ENCODE measurements at regions not wholly inside any gene's neighbourhood (a gene's known extent, or its start where the extent isn't known, plus 50 kb on each side); places are given as distances from the start of the nearest gene placed in this dataset.
"Not testable (repeated sequence)": the region's sequence is repeated elsewhere in the genome, so short reads cannot be mapped to it uniquely, and the experiment has no call there.

DNA sequence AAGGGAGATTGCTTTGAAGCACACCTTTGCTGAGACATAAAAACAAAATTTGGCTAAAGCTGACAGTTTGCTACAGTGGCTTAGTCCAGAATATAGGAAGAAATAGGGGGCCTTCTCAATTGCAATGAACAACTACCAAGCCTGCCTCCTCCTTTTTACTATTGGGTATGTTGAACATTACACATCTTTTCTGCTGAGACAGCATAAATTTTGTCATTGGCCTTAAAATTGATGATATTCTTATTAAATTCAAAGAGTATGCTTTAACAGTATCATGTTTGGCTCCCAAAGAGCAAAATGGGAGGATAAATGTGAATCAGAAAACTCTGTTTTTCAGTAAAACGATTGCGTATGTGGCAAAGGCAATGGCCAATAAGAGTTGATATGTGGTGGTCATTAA lies 721.9 kb upstream of the IGFBP7 start:
- no peak for DNase-seq

DNA sequence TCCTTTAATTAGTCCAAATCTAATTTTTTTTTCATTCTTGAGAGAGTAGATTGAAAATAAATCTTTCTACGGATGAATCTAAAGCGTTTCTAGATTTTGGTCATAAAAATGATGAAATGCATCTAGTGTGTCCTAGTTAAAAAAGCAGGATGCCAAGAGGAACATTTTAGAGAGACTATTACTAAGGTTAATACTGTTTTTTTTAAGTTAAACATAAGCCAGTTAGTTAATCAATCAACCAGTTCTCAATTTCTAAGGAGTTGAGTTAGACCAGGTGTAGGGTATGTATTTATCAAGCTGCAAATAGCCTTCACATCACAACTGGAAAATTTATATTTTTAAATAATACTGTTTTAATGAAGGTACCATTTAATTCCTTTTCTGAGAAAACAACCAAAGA lies 679.5 kb upstream of the IGFBP7 start:
- DNase-seq, result no peak

DNA sequence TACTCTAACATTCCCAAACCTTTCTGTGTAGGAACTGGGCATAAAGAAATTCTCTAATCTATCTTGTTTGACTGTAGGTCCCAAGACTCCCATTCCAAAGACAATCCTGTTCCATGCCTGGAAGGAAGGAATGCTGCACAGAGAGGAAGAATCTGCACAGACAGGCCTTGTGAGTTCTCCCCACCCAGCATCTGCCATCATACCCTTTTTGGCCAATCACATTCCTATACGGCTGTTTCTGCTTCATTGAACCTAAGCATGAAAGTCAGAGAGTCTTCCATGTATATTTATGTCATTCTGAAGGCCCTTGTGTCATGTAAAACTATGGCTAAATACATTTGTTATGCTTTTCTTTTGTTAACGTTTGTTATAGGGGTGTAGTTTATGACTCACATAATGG lies 667.7 kb upstream of the IGFBP7 start:
- no peak for DNase-seq

DNA sequence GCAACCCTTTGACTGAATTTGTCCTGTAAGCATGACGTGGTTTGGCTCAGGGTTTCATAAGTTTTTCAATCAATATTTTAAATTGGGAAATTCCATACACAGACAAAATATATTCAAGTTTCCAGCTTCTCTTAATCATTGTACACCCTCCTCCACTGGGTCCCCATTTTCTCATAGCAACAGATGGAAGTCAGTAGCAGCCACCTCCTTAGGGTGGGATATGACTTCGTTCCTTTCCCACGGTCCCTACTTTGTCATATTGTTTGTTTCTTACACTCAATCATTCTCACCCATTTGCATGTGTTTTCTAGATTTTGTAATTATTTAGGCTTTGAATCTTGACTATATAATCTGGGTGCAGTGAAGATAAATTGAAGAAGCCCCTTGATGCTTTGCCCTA lies 664.5 kb upstream of the IGFBP7 start:
- no peak for DNase-seq

DNA sequence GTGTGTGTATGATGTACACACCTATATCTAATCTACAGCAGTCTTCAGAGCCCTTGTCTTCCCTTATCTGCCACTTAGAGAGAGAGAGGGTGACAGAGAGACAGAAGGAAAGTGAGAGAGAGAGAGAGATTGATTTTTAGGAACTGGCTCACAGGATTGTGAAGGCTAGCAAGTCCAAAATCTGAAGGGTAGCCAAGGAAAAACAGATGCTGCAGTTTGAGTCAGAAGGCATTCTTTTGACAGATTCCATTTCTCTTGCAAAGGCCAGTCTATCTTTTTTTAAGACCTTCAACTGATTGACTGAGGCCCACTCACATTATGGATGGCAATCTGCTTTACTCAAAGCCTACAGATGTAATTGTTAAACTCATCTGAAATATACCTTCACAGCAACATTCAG lies 664.0 kb upstream of the IGFBP7 start:
- no peak for DNase-seq

DNA sequence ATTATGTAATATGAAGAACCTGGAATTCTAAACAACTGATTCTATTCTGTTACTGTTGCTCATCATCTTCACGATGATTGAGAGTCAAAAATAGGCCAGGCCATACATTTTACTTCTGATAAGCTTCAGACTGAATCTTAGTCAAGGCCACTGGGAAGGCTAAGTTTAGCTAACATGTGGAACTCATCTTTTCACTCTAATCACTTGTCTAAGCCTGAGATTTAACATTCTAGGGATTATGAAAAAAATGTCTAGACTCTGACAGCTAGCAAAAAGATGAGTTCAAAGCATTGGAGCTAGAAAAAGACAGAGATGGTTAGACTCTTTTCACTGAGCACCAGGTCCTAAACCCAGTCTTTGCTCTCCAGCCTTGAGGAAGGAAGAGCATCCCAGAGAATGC lies 656.2 kb upstream of the IGFBP7 start:
- DNase-seq, result no peak

DNA sequence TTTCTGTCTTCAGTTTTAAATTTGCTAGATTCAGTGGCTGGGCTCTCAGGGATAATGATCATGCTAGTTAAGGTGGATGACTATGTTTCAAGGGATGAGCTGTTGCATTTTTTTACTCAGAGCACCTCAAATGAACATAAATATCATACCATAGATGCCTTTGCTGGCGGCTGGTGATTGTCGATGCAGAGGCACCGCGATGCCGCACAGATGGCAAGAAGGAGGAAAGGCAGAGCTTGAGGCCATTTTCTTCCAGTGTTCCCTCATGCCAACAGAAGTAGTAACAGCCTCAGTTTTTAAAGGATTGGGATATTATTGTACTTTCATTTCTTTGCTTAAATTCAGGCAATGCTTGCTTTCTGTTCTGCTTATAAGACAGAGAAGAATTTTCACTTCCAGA lies 654.7 kb upstream of the IGFBP7 start:
- DNase-seq, result no peak

DNA sequence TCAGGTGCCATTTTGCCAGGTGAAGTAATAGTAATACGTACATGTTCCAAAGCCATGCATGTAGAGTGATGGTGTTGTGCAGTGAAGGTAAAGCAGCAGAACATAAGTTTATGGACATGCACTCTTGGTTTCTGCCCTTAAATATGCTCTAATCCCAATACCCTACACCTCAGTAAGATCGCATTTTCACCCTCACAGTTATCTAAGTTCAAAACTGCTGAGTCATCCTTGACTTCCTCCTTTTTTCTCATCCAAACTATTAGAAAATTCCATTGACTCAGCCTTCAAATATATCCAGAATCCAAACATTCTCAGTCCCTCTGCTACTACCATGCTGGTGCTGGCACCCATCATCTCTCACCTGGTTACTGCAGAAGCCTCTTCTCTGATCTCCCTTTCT lies 652.9 kb upstream of the IGFBP7 start:
- DNase-seq, result no peak

DNA sequence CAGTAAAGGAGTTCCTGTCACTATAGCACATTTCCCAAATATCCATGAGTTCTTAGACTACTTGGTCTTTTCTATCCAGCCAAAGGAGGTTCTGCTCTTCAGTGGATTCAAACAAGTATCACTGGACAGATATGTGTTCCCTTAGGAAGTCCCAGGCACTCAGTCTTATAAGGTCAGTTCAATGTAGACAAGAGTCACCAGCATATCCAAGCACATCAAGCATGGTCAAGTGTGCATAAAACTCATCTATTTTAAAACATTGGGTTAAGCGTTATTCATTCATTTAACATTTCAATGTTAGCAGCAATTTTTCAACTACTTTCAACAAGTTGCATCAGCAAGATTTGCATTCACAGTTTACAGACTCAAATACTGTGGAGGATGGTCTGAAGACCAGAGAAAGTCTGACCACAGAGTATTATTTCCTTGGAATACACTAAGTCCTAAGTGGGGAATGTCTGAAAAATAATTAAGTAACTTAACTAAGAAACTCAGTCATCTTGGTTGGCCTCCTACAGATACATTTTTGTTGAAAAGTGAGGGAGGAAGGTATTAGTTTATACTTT lies 630.5 kb upstream of the IGFBP7 start:
- DNase-seq, result no peak

DNA sequence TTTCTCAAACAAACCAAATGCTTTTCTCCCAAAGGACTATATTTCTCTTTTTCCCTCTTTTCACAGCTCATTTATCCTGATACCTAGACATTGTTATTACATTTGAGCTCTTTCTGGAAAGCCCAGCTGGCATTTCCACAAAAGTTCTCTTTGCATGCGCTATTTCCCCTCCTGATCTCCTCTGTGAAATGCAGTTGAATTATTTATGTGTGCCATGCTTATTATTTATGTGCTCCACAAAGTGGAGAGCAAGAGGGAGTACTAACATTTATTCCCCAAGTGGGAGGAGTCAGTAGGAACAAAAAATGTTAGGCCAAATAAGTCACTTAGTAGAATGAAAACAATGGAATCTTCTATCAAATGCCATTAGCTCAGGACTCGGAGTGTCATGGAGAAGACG lies 626.6 kb upstream of the IGFBP7 start:
- no peak for DNase-seq

DNA sequence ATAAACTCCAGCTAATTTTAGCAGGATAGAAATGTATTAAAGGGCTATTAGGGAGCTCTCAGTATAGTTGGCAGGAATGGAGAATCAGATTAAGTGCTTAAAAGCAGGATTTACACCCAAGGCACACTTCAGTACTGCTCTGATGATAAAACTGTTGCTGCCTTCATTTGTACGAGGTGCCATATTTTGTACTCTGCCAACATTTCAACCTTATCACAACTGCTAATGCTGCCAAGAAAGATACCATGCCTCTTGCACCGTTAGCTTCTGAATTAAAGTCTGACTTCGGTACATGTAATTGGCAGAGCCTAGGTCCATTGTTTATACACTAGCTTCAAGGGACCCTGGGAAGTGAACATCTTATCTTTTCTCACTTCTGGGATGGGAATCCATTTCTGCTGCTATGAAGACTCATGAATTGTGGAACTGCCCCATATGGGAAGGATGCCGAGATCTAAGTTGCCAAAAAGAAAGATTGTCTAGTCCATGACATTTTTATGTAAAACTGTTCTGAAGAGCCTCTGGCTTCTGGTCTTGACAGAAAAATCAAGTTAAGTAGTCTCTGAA lies 624.0 kb upstream of the IGFBP7 start:
- DNase-seq, result no peak

DNA sequence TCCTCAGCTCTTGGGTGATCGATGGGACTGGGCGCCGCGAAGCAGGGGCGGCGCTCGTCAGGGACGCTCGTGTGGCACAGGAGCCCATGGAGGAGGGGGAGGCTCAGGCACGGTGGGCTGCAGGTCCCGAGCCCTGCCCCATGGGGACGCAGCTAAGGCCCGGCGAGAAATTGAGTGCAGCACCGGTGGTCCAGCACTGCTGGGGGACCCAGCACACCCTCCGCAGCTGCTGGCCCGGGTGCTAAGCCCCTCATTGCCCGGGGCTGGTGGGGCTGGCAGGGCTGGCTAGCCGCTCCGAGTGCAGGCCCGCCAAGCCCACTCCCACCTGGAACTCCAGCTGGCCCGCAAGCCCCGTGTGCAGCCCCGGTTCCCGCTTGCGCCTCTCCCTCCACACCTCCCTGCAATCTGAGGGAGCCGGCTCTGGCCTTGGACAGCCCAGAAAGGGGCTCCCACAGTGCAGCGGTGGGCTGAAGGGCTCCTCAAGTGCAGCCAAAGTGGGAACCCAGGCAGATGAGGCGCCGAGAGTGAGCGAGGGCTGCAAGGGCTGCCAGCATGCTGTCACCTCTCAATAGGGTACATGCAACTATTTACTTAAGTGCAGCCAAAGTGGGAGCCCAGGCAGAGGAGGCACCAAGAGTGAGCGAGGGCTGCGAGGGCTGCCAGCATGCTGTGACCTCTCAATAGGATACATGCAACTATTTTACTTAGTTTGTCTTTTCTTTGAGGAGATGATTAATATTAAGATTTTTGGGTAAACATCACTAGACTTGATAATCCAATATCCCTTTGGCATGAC lies 619.8 kb upstream of the IGFBP7 start:
- not testable (repeated sequence) for DNase-seq

DNA sequence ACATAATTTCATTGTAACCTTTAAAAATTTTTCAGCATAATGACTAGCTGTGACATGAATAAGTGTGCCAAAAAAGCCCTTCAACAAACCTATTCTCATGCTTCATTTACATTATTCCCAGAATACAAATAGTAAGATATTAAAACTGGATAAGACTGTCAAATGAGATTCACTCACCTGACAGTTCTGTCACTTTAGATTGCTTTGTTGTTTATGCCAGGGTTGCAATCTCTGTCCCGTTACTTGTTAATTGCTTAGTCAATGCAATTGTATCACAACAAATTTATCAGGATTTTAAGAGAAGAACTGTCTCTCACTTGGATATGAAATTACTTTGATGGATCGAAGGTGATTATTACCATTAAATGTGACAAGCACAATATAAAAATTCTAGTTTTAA lies 616.0 kb upstream of the IGFBP7 start:
- no peak for DNase-seq

DNA sequence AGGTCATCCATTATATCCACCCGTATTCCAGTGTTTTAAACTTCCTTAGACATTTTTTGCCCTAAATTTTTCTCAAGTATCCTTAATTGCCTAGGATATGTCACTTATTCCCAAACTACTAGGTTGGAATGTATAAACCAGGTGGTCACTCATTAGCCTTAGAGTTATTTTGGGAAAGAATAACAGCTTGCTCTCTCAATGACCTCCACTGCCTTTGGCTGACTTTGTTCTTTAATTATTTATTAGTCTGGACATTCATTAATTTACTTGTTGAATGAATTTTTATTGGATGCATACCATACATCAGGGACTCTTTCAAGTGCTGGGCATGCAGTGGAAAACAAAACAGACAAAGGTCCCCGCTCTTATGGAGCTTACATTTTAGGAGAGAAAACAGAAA lies 609.3 kb upstream of the IGFBP7 start:
- no peak for DNase-seq

DNA sequence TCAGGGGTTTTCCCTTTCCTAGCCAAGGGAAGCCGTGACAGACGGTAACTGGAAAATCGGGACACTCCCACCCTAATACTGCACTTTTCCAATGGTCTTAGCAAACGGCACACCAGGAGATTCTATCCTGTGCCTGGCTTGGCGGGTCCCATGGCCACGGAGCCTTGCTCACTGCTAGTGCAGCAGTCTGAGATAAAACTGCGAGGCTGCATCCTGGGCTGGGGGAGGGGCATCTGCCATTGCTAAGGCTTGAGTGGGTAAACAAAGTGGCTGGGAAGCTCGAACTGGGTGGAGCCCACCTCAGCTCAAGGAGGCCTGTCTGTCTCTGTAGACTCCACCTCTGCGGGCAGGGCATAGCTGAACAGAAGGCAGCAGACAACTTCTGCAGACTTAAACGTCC lies 604.1 kb upstream of the IGFBP7 start:
- DNase-seq, result not testable (repeated sequence)

DNA sequence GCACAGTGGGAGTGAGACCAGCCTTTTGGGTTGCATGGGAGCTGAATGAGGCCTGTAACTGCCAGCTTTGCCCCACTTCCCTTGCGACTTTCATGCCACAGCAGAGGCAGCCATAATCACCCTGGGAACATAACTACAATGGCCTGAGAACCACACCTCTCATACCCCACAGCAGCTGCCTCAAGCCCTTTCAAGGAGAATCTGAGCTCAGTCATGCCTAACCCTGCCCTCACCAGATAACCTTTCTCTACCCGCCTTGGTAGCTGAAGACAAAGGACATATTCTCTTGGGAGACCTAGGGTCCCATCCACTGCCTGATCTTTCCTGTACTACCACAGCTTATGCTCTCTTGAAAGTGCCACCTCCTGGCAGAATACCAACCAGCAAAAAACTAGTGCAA lies 599.9 kb upstream of the IGFBP7 start:
- no peak for DNase-seq

DNA sequence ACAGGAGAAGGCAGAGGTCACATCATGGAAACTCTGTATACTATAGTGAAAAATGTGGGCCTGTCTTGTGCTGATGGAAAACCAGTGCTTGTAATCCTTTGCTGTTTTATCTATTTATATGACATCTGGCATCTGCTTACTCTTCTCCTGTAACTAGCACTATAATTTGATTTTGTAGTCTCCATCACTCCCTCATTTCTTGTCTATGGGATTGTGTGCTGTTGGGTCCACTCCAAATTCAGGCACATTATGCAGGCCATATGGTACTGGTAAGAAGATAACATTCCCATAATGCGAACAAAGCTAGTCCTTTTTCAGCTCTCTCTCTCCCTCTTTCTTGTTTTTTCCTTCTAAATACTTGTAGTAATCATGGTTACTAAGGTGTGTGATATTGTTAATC lies 581.2 kb upstream of the IGFBP7 start:
- DNase-seq, result no peak

DNA sequence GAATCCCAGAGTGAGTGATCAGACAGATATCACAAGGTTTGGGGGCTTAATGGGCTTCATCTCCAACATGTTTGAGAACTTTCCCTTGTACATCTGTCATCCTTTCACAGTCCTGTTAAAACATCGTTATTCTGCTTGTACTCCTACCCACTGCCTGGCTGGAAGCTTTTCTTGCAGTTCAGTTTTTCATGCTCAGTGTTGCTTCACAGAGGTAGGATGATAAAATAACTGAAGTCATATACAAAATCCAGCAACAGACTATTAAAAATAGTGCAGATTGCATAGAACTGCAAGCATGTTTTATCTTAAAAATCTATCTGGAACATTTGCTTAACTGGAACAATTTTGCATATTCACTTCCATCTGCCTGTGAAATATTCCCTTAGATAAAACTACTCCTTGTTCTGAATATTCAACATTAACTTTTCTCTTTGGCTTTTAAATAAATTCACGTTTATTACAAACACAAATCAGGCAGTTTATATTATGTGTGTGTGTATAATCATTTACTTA lies 579.6 kb upstream of the IGFBP7 start:
- DNase-seq, result no peak

DNA sequence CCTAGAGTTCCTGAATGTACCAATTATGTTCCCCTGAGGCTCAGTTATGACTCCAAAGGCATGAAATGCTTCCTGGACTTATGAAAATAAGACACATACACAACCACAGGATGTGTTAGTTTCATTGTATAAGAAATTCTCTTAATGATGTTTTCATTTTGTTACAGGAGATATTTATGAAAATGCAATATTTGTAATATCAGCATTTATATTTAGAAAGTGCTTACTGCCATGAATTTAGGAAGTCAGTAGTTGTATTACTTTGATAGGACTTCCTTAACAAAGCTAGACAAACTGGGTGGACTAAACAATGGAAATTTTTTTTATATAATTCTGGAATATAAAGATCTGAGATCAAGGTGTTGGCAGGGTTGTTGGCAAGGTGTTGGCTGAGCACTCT lies 572.1 kb upstream of the IGFBP7 start:
- no peak for DNase-seq

DNA sequence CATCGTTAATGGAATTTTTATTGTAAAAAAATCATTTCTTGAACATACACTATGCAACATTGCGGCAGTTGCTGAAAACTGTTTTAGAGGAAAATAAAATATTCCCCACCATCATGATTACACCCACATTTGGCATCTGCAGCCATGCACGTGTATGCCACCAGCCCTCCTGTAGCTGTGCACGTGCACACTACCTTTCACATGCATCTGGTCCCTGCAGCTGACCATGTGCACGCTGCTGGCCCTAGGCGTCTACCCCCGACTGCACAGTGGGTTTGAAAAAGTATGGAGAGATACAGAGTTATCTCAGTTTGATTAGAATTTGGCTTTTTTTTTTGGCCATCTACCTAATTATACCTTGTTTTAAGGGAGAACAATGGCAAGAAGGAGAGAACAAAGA lies 569.8 kb upstream of the IGFBP7 start:
- no peak for DNase-seq

DNA sequence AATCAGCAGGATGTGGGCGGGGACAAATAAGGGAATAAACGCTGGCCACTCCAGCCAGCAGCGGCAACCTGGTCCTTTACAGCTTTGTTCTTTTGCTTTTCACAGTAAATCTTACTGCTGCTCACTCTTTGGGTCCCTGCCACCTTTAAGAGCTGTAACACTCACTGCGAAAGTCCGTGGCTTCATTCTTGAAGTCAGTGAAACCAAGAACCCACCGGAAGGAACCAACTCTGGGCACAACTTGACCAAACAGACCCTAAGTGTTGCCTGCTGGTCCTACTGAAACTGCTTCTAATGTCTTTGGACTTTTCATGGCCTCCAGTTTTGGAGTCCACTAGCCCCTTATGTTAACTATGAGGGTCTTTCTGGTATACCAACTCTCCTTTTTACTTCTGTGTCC lies 566.2 kb upstream of the IGFBP7 start:
- no peak for DNase-seq

DNA sequence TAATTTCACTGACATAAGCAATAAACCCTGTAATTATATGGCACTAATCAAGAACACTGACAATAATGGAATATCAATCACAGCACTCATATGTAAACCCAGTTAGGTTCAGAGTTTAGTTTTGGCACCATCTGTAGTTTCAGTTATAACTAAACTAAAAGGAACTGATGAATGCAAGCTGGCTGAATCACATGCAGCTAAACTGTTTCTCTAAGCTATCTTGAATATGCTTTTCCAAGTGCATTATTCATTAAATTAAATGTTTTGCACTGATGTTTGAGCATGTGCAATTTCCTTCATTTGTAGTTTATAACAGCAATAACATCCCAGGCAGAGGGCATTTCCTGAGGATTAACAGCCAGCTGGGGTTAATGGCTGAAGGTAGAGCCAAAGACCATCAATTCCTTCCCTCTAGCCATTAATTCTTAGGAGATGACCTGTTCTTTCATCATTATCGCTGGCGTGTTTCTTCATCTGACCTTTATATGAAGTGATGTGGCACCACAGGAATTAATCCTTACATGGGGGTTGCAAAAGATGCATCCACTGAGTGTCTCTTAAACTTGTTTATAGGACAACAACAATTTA lies 562.8 kb upstream of the IGFBP7 start:
- no peak for DNase-seq

DNA sequence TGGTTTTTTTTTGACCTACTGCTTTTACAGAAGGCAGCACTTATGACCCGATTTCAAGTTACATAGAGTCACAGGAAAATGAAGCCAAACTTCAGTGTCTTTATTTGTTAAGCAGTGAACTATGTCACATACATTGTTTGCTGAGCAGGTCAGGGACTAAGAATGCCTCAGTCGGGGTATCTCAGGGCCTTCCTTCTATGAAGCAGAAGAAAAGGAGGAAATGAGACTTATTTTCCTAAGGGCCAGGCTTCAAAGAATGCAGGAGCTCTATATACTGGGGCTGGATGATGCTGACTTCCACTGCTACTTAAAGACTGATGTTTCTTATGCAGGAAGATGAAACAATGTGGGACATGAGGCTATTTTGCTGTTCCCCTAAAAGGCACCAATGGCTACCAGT lies 558.4 kb upstream of the IGFBP7 start:
- DNase-seq, result no peak

DNA sequence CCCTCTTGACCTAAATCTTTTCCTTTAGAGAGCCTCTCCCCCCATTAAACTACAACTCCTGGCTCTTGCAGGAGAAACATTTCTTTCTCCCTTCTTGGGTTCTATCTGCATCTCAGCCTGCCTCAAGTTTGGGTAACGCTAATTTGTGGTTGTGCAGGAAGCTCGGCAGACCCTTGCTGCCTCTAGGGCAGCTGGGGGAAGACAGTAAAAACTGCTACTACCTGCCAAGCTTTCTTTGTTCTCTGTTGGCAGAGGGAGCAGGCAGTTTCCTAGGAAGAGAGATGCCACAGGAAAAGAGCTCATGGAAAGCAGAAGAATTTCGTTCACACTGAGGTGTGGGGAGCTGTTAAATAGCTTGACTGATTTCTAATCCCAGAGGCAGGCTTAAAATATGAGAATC lies 555.6 kb upstream of the IGFBP7 start:
- DNase-seq, result no peak
